Stimulated activated effector memory CD8-positive, alpha-beta T cell treated with anti-CD3 and anti-CD28 coated beads, Interleukin-12 subunit alpha, Interleukin-12 subunit beta, amount 100 ng/mL, for 72 hours (primary cell): ENCODE measurements at regions not wholly inside any gene's neighbourhood (a gene's known extent, or its start where the extent isn't known, plus 50 kb on each side); places are given as distances from the start of the nearest gene placed in this dataset.

ENCODE experiments used
- ATAC-seq: fragments of 150-1000 bp; cut with Tn5 transposase; 2 replicates; pipeline ENCODE4 v1.10.0; 2021
- DNase-seq, 2 donors: peaks; one replicate each; pipeline ENCODE4 v3.0.0; 2021 to 2022; ENCODE audit warnings: low spot score in 2 of 2
- H3K27ac Mint-ChIP-seq: one replicate; pipeline ENCODE4 v1.8.0; 2022; ENCODE audit warnings: mild to moderate bottlenecking, mixed read lengths
- H3K36me3 Mint-ChIP-seq: one replicate; pipeline ENCODE4 v1.8.0; 2022; ENCODE audit warnings: mild to moderate bottlenecking, mixed read lengths
- H3K4me1 Mint-ChIP-seq: one replicate; pipeline ENCODE4 v1.8.0; 2022; ENCODE audit warnings: mixed read lengths
- H3K4me3 Mint-ChIP-seq: one replicate; pipeline ENCODE4 v1.8.0; 2022; ENCODE audit warnings: mild to moderate bottlenecking, mixed read lengths
- H3K9me3 Mint-ChIP-seq: one replicate; pipeline ENCODE4 v1.8.0; 2022; ENCODE audit warnings: mixed read lengths

DNA sequence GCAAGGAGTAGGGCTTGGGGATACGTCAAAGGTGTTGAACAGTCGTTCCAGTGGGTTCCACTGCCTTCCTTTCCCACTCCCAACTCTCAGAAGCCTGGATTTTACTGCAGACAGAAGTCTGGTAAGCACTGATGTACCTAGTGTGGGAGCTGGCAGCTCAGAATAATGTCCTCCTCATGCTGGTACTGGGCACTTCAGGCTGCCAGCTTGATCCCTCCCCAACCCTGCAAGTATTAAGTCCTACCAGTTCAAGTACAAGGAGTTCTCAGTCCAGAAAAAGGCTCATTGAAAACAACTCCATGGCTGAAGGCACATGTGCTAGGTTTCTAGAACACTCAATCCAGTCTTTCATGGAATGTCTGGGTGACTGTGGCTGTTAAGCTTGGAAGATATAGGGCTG lies 304.3 kb downstream of the NUAK1 start:
- ATAC-seq (no peak), DNase-seq (no peak)
- H3K27ac Mint-ChIP-seq, result no peak overlapping the region
- H3K9me3 Mint-ChIP-seq, result no peaks in the 10 kb centered on the region
- H3K36me3 Mint-ChIP-seq, result no peaks in the 10 kb centered on the region
- no peaks in the 10 kb centered on the region for H3K4me1 Mint-ChIP-seq
- no peak overlapping the region for H3K4me3 Mint-ChIP-seq

DNA sequence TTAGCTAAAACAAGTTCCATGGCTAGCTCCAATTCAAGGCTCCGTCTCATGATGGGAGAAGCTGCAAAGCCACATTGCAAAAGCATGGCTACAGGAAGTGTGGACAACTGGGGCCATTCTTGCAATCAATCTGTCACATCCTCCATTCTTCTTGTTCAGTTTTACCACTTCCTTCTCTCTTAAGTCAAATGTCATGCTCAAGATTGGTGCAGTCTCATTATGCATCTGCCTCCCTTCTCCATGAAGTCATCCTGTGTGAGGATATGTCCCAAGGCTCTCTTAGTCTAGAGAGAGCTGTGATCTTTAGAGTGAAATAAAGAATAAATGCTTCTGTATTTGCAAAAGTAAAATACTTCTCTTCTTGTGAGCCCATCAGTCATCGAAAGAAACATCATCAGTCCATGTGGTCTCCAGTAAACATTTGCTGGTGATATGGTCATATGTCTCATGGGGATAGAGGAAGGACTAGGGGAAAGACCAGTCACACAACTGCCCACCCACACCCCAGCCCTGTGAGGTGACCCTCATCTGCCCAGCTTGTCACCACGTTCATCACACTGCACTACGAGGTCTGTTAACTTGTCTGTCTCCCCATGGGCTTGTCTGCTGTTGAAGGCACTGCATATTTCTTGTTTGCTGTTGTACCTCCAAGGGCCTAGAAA lies 303.0 kb downstream of the NUAK1 start:
- DNase-seq, result no peak
- ATAC-seq, result no peak
- no peaks in the 10 kb centered on the region for H3K4me1 Mint-ChIP-seq
- no peak overlapping the region for H3K4me3 Mint-ChIP-seq
- no peaks in the 10 kb centered on the region for H3K9me3 Mint-ChIP-seq
- H3K27ac Mint-ChIP-seq, result no peak overlapping the region
- H3K36me3 Mint-ChIP-seq, result no peaks in the 10 kb centered on the region

DNA sequence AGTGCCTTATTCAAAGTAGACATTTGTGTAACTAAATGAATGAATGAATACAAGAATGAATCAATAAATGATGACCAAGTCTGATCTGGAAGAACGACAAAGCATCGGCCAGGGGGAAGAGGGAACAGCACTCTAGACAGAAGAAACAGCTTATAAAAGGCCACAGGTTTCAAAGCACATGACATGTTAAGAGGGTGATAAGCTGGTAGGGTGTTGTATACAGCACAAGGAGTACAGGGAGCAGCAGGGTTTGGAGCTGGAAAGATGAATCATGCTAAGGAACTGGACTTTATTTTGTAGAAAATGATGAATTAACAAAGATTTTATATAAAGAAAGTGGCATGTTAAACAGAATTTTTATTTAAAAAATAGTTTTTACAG lies 302.5 kb downstream of the NUAK1 start:
- Mint-ChIP-seq H3K4me3 (no peak overlapping the region), H3K4me1 (no peaks in the 10 kb centered on the region), H3K9me3 (no peaks in the 10 kb centered on the region), H3K27ac (no peak overlapping the region), H3K36me3 (no peaks in the 10 kb centered on the region)
- DNase-seq, result no peak
- ATAC-seq, result no peak

DNA sequence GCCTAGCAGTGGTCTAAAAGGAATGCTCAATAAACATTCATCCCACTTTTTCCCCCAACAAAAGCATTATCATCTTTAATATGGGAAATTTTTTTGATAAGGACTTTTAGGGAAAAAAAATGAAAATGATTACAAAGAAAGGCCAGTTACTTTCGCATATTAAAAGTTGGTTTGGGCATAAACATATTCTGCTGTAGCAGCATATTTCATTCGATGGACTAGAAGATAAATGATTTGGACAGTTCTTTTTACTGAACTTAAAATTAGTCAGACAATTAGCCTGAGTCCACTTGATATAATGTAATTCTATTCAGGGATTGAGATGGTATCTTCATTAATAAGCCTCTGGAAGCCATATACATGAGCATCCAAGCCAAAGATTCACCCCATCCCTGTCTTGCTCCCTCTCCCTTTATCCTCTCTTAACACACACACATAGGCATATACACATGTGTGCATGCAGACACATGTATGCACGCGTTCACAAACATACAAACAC lies 299.1 kb downstream of the NUAK1 start:
- no peaks in the 10 kb centered on the region for H3K9me3 Mint-ChIP-seq
- no peak overlapping the region for H3K27ac Mint-ChIP-seq
- H3K4me1 Mint-ChIP-seq, result no peaks in the 10 kb centered on the region
- no peak for ATAC-seq
- no peak overlapping the region for H3K4me3 Mint-ChIP-seq
- no peak for DNase-seq
- H3K36me3 Mint-ChIP-seq, result no peaks in the 10 kb centered on the region

DNA sequence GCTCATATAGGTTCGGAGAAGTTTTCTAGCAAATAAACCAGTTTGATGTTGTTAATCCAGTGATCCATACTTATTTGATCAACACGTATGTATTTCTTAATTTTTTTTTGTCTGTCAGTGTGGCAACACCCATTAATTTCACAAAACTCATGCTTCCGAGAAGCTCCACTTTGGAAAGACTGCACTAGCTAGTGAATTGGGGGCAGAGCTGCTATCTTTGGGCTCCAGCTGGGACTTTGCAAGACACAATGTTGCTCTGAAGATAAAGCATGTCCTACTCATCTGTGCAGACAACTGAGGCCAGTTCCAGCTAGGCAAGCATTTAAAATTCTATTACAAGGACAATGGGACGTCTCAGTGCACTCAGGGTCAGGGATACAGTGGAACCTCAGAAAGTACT lies 298.4 kb downstream of the NUAK1 start:
- H3K9me3 Mint-ChIP-seq, result no peaks in the 10 kb centered on the region

DNA sequence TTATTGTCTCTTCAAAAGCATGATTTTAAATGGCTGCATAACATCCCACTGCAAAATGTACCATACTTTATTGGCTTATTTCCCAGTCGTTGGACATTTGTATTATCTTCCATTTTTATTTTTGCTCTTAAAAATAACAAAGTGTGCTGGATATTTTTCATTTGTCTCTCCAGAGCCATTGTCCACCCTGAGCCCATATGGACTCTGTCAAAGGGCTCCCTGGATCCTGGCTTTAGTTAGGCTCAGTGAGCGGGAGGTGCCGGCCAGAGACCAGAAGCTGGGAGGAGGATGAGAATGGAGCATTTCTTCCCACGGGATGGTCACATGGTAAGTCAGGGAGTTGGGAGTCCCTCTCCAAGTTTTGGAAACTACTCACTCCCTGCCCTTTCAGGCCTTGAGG lies 296.9 kb downstream of the NUAK1 start:
- H3K4me3 Mint-ChIP-seq, result no peak overlapping the region
- H3K36me3 Mint-ChIP-seq, result no peaks in the 10 kb centered on the region
- H3K9me3 Mint-ChIP-seq, result no peaks in the 10 kb centered on the region
- ATAC-seq (no peak), DNase-seq (no peak)
- no peaks in the 10 kb centered on the region for H3K4me1 Mint-ChIP-seq
- H3K27ac Mint-ChIP-seq, result no peak overlapping the region

More for the DNA sequence above, 298.4 kb downstream of the NUAK1 start:
- Mint-ChIP-seq H3K4me3 (no peak overlapping the region), H3K36me3 (no peaks in the 10 kb centered on the region), H3K4me1 (no peaks in the 10 kb centered on the region), H3K27ac (no peak overlapping the region)
- ATAC-seq, result no peak
- DNase-seq, result no peak

DNA sequence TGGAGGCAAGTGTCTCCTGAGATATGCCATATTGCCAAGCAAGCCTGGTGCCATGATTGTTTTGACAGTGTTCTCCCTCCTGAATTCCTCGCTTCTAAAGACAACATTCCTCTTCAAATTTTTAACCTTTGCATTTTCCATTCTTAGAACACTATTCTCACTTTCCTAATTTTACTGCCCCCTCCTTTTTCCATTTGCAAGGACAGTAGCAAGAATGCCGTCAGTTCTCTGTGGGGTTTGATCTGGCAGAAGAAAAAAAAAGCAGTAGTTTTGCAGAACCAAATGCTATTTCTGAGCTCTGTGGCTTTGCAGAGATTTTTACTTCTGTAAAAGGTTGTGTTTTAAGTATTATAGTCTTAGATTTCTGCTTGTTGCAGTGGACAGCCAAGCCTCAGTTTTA lies 295.2 kb downstream of the NUAK1 start:
- H3K36me3 Mint-ChIP-seq, result no peaks in the 10 kb centered on the region
- H3K4me3 Mint-ChIP-seq, result no peak overlapping the region
- no peak for DNase-seq
- no peak overlapping the region for H3K27ac Mint-ChIP-seq
- no peaks in the 10 kb centered on the region for H3K4me1 Mint-ChIP-seq
- ATAC-seq, result no peak
- H3K9me3 Mint-ChIP-seq, result no peaks in the 10 kb centered on the region

DNA sequence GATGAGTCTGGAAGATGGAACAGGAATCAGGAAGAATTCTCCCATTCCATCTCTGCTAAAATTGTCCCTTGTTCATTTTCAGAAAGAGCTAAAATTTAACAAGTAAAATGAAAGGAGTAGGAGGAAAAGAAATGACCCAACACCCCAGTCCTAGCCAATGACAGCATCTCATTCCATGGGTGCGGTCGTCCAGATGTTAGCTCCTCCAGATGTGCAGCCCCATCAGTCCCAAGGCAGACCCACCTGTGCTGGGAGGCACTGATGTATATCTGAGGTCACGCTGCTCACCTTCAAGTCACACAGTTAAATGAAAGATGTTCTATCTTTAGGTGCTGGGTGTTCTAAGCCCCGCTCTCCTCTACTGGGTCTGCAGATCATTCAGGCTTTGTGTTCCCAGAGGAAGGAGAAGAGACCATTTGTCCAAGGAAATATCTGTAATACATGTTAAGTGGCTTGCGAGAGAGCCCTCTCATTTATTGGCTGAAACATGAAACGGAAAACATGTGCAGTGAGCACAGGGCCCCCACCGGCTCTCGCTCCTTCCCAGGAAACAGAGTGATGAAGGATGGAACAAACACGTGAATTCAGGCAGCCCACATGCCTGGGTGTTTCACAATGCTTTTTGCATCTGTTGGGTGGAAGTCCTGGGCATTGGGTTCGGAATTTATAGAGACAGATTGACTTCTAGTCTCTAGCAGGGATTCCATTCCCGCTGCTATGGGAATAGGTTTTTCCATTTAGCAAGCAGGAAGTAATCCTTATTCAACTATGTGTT lies 294.6 kb downstream of the NUAK1 start:
- no peaks in the 10 kb centered on the region for H3K36me3 Mint-ChIP-seq
- H3K27ac Mint-ChIP-seq, result no peak overlapping the region
- no peak overlapping the region for H3K4me3 Mint-ChIP-seq
- ATAC-seq, result no peak
- H3K4me1 Mint-ChIP-seq, result no peaks in the 10 kb centered on the region
- no peaks in the 10 kb centered on the region for H3K9me3 Mint-ChIP-seq
- DNase-seq, result no peak

DNA sequence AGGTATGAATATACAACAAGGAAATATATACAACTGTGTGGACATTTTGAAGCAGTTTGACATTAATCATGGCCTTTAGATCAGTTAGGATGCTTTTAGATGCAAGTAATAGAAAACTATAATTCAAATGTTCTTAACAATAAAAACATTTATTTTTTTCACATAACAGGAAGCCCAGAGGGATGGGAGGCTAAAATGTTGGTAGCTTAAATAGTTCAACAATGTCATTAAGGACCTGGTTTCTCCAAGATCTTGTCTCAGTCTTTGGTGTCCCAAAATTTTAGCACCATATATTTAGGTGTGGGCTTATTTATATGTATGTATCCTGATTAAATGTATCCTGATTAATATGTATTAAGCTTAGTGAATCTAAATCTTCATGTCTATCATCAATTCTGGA lies 292.4 kb downstream of the NUAK1 start:
- Mint-ChIP-seq H3K4me3 (no peak overlapping the region), H3K36me3 (no peaks in the 10 kb centered on the region), H3K27ac (no peak overlapping the region), H3K4me1 (no peaks in the 10 kb centered on the region), H3K9me3 (no peaks in the 10 kb centered on the region)
- ATAC-seq (no peak), DNase-seq (no peak)

DNA sequence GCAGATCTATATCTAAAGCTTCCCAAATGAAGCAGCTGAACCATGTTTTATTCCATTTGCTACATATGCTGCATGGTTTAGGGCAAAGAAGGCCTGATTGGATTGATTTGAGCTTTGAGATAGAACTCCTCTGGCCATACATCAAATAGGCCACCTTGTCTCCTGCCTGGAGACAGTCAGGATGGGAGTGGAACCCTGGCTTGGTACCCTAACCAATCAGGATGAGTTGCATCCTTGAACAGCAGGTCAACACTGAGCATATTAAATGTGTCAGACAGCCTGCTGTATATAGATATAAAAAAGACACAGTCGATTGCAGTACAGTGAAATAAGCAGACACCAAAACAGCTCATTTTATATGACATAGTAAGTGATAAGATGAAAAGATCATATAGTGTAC lies 291.7 kb downstream of the NUAK1 start:
- Mint-ChIP-seq H3K4me3 (no peak overlapping the region), H3K4me1 (no peaks in the 10 kb centered on the region), H3K36me3 (no peaks in the 10 kb centered on the region), H3K27ac (no peak overlapping the region), H3K9me3 (no peaks in the 10 kb centered on the region)
- ATAC-seq (no peak), DNase-seq (no peak)

DNA sequence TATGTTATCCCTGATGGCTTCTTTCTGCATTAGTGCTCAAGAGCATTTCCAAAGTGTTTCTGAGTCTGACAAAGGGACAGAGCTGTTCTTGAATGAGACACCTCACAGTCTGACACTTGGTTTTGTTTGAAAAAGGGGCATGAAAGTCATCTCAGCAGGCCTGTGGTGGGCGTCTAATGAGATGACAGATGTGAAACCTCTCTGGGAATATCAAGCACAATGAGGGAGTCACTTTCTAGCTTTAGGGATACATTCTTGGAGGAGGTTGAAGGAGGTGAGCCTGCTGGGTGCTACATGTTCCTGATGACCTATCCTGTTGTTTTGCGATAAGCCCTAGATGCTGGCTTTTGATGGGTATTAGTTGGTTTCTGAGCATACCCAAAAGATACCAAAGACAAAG lies 290.5 kb downstream of the NUAK1 start:
- no peaks in the 10 kb centered on the region for H3K36me3 Mint-ChIP-seq
- ATAC-seq (no peak), DNase-seq (no peak)
- no peaks in the 10 kb centered on the region for H3K4me1 Mint-ChIP-seq
- H3K9me3 Mint-ChIP-seq, result no peaks in the 10 kb centered on the region
- no peak overlapping the region for H3K4me3 Mint-ChIP-seq
- H3K27ac Mint-ChIP-seq, result no peak overlapping the region

DNA sequence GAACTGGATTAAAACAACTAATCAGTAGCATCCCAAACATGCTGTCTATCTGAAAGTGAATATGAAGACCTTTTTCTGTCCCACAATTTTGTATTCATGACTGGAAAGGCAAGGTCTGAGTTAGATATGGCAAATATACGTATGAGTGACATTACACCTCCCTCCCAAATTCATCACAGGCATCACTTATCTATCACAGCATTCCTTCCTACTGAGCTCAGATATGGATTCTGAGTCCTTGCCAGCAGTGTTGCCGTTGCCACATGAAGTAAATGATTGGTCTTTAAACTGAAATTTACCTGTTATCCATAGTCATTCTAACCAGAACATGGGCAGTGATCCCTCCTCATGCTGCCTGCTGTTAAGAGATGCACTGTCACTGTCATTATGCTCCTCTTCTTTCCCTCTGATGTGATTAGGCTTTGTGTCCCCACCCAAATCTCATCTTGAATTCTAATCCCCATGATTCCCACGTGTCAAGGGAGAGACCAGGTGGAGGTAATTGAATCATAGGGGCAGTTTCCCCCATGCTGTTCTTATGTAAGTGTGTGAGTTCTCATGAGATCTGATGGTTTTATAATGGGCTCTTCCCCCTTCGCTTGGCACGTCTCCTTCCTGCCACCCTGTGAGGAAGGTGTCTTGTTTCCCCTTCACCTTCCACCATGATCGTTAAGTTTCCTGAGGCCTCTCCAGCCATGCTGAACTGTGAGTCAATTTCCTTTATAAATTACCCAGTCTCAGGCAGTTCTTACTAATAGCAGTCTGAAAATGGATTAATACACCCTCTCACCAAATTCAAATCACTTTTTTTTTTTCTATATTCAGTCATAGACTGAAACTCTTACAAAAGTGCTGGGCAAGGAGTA lies 288.4 kb downstream of the NUAK1 start:
- no peak for ATAC-seq
- H3K27ac Mint-ChIP-seq, result no peak overlapping the region

DNA sequence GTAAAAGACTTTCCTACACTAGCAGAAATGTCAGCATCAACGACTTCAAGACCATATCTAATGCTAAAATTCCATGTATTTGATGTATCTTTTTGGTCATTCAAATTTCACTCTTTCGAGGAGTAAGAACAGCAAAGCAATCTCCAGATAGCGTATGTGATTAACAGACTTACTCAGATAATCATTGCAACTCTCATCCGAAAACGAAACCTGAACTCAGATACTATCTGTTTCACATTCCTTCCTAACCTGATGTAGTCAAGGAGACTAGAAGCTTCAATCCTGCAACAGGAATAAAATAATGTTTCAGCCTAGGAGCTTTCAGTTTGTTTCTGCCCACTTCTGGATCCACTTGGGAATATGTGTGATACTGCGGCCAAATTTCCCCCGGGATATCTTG lies 286.3 kb downstream of the NUAK1 start:
- no peak overlapping the region for H3K4me3 Mint-ChIP-seq
- no peak for DNase-seq
- ATAC-seq, result no peak
- H3K27ac Mint-ChIP-seq, result no peak overlapping the region
- H3K9me3 Mint-ChIP-seq, result peaks cover 4% of the 10 kb centered on the region
- no peaks in the 10 kb centered on the region for H3K36me3 Mint-ChIP-seq
- H3K4me1 Mint-ChIP-seq, result no peaks in the 10 kb centered on the region

More for the DNA sequence above, 288.4 kb downstream of the NUAK1 start:
- no peak overlapping the region for H3K4me3 Mint-ChIP-seq
- no peaks in the 10 kb centered on the region for H3K36me3 Mint-ChIP-seq
- DNase-seq, result no peak
- H3K4me1 Mint-ChIP-seq, result no peaks in the 10 kb centered on the region
- H3K9me3 Mint-ChIP-seq, result no peaks in the 10 kb centered on the region

DNA sequence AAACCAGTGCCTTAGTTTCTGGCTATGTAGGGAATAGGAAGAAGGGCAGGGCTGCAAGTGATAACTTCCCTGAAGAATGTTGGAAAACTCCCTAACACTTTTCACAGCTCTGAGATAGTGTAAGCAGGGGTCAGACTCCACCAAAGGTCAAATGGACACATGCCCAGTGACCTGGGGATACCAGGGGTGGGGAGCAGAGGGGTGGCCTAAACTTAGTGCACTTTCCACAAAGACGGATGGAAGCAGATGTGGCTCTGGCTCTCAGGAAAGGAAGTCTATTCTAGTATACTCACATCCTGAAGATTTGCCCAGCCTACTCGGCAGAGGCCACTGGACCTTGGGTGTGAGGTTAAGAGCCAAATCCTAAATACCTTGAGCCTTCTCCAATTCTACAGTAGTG lies 285.8 kb downstream of the NUAK1 start:
- peaks cover 4% of the 10 kb centered on the region for H3K9me3 Mint-ChIP-seq
- no peak overlapping the region for H3K27ac Mint-ChIP-seq
- no peak for ATAC-seq
- H3K4me1 Mint-ChIP-seq, result no peaks in the 10 kb centered on the region
- DNase-seq, result no peak
- no peak overlapping the region for H3K4me3 Mint-ChIP-seq
- no peaks in the 10 kb centered on the region for H3K36me3 Mint-ChIP-seq

DNA sequence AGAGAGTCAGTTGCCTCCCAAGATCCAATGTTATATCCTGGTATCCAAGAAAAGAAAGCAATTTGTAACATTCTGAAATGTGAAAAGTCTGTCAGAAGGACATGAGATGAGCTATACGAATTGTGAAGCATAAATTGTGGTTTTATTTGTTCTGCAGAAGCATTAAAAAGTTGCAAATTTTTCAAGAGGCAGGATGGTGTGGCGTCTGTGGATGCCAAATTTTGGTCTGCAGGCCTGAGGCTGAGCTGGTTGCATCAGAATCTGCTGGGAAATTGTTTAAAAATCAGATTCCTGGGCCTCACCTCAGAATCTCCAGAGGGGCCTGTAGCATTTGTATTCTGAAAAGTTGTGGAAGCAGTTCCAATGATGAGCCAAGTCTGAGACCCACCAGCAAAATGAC lies 284.7 kb downstream of the NUAK1 start:
- no peak overlapping the region for H3K27ac Mint-ChIP-seq
- H3K9me3 Mint-ChIP-seq, result peaks cover 4% of the 10 kb centered on the region
- ATAC-seq (no peak), DNase-seq (no peak)
- H3K36me3 Mint-ChIP-seq, result no peaks in the 10 kb centered on the region
- no peaks in the 10 kb centered on the region for H3K4me1 Mint-ChIP-seq
- H3K4me3 Mint-ChIP-seq, result no peak overlapping the region
